ENCODE measurements at regions not wholly inside any gene's neighbourhood (a gene's known extent, or its start where the extent isn't known, plus 50 kb on each side); places are given as distances from the start of the nearest gene placed in this dataset.

DNA sequence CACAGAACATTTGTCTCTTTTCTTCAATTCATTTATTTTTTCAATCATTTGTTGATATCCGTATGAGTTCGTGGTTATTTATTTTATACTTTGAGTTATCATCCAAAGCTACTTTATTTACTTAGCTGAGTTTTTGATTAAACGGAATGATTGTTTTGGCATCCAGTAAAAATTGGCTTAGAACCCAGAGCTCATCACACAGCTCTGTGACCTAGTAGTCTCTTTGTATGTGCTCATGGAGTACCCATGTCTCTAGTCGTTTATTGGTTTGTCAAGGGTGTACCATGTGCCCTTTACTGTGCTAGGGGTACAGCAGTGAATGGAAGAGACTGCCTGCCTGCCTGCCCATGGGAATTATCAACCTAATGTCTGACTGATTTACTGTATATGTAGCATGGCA, 142.2 kb downstream of the MYLK4 start:
- TF ChIP-seq, protein P1, sequence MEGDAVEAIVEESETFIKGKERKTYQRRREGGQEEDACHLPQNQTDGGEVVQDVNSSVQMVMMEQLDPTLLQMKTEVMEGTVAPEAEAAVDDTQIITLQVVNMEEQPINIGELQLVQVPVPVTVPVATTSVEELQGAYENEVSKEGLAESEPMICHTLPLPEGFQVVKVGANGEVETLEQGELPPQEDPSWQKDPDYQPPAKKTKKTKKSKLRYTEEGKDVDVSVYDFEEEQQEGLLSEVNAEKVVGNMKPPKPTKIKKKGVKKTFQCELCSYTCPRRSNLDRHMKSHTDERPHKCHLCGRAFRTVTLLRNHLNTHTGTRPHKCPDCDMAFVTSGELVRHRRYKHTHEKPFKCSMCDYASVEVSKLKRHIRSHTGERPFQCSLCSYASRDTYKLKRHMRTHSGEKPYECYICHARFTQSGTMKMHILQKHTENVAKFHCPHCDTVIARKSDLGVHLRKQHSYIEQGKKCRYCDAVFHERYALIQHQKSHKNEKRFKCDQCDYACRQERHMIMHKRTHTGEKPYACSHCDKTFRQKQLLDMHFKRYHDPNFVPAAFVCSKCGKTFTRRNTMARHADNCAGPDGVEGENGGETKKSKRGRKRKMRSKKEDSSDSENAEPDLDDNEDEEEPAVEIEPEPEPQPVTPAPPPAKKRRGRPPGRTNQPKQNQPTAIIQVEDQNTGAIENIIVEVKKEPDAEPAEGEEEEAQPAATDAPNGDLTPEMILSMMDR (IDR thresholded peaks at IDR 0.05; ENCODE audit: poor library complexity), result no peak
- TF ChIP-seq EZH2 (IDR thresholded peaks at IDR 0.05; ENCODE audit: borderline replicate concordance), result no peak

Measured in hepatocyte (in vitro differentiated cells).